Loucy (cell line): ENCODE measurements at regions not wholly inside any gene's neighbourhood (a gene's known extent, or its start where the extent isn't known, plus 50 kb on each side); places are given as distances from the start of the nearest gene placed in this dataset.

Experiments
- H2AFZ ChIP-seq: fragments of 200-600 bp; sonication (generic); 2 replicates; pipeline ENCODE4 v1.6.0; 2016; ENCODE audit warnings: antibody characterized with exemption, mild to moderate bottlenecking, low read length, moderate library complexity
- H3F3A ChIP-seq: fragments of 200-600 bp; 2 replicates; pipeline ENCODE4 v1.6.0; 2016; ENCODE audit warnings: antibody characterized with exemption, low read depth, mild to moderate bottlenecking
- H3K27me3 ChIP-seq: fragments of 200-600 bp; sonication (generic); 2 replicates; pipeline ENCODE4 v1.6.1; 2014; ENCODE audit warnings: low read length, mild to moderate bottlenecking; ENCODE audit not compliant: insufficient read depth, poor library complexity, severe bottlenecking
- H3K36me3 ChIP-seq: fragments of 200-600 bp; sonication (generic); 2 replicates; pipeline ENCODE4 v1.6.1; 2016; ENCODE audit warnings: low read length; ENCODE audit not compliant: insufficient read depth
- H3K4me1 ChIP-seq: fragments of 200-600 bp; sonication (generic); 2 replicates; pipeline ENCODE4 v1.5.1; 2014; ENCODE audit warnings: low read length, mild to moderate bottlenecking; ENCODE audit not compliant: insufficient read depth, poor library complexity, severe bottlenecking
- H3K4me2 ChIP-seq: fragments of 200-600 bp; sonication (generic); 2 replicates; pipeline ENCODE4 v1.6.0; 2014; ENCODE audit warnings: antibody characterized with exemption, low read length, low read depth, mild to moderate bottlenecking; ENCODE audit not compliant: poor library complexity, severe bottlenecking
- H3K4me3 ChIP-seq: fragments of 200-600 bp; sonication (generic); 2 replicates; pipeline ENCODE4 v1.5.1; 2014; ENCODE audit warnings: low read length, mild to moderate bottlenecking, mixed read lengths; ENCODE audit not compliant: poor library complexity, severe bottlenecking
- H3K79me2 ChIP-seq: fragments of 200-600 bp; sonication (generic); 2 replicates; pipeline ENCODE4 v1.6.1; 2014; ENCODE audit warnings: low read length; ENCODE audit not compliant: insufficient read depth
- H3K9ac ChIP-seq: fragments of 200-600 bp; sonication (generic); 2 replicates; pipeline ENCODE4 v1.6.0; 2014; ENCODE audit warnings: mild to moderate bottlenecking, low read depth, low read length, moderate library complexity; ENCODE audit not compliant: poor library complexity, severe bottlenecking
- H3K9me2 ChIP-seq: fragments of 200-600 bp; sonication (generic); replicated peaks from 2 replicates; pipeline ENCODE4 v1.6.1; 2016; ENCODE audit warnings: low read depth, low read length, mixed read lengths
- H3K9me3 ChIP-seq: fragments of 200-600 bp; sonication (generic); 2 replicates; pipeline ENCODE4 v1.6.1; 2014; ENCODE audit warnings: mild to moderate bottlenecking, antibody characterized with exemption, low read length, low read depth; ENCODE audit not compliant: insufficient read depth
- H4K20me1 ChIP-seq: fragments of 200-600 bp; sonication (generic); 2 replicates; pipeline ENCODE4 v1.6.0; 2014; ENCODE audit warnings: antibody characterized with exemption, low read length, mild to moderate bottlenecking; ENCODE audit not compliant: insufficient read depth, poor library complexity, severe bottlenecking
- CTCF ChIP-seq: fragments of 200-600 bp; sonication (generic); conservative IDR thresholded peaks from 2 replicates; pipeline ENCODE4 v1.5.1; 2014; ENCODE audit warnings: mild to moderate bottlenecking, antibody characterized with exemption, low read length
- EZH2phosphoT487 ChIP-seq: fragments of 200-600 bp; IDR thresholded peaks from 2 replicates; pipeline ENCODE4 v1.6.1; 2018; ENCODE audit warnings: antibody characterized with exemption, mild to moderate bottlenecking, moderate library complexity, borderline replicate concordance

- Histone ChIP-seq H3K9ac (no peak overlapping the region), H3K27me3 (no peaks in the 10 kb centered on the region), H2AFZ (no peak overlapping the region), H3K36me3 (no peaks in the 10 kb centered on the region), H3K9me2 (no peaks in the 10 kb centered on the region), H3K4me1 (no peaks in the 10 kb centered on the region), H3K4me2 (no peak overlapping the region), H3K79me2 (no peaks in the 10 kb centered on the region), H3K9me3 (no peaks in the 10 kb centered on the region), H3F3A (no peaks in the 10 kb centered on the region), H4K20me1 (no peaks in the 10 kb centered on the region), H3K4me3 (no peak overlapping the region)
- TF ChIP-seq EZH2phosphoT487 (no peak), CTCF (no peak)
Observed at GRCh38 chr13:53368948-53369347, 340.3 kb downstream of the OLFM4 start.

GRCh38 chr13:53379485-53379884 is 350.9 kb downstream of the OLFM4 start:
- no peaks in the 10 kb centered on the region for H3K9me2 ChIP-seq
- H3K4me3 ChIP-seq: no peak overlapping the region
- no peaks in the 10 kb centered on the region for H4K20me1 ChIP-seq
- H3F3A ChIP-seq: no peaks in the 10 kb centered on the region
- no peaks in the 10 kb centered on the region for H3K36me3 ChIP-seq
- no peak overlapping the region for H2AFZ ChIP-seq
- H3K79me2 ChIP-seq: no peaks in the 10 kb centered on the region
- no peaks in the 10 kb centered on the region for H3K4me1 ChIP-seq
- H3K9me3 ChIP-seq: no peaks in the 10 kb centered on the region
- TF ChIP-seq CTCF: no peak
- TF ChIP-seq EZH2phosphoT487: no peak
- H3K27me3 ChIP-seq: no peaks in the 10 kb centered on the region
- no peak overlapping the region for H3K4me2 ChIP-seq
- H3K9ac ChIP-seq: no peak overlapping the region

- Histone ChIP-seq H2AFZ (no peak overlapping the region), H3K79me2 (no peaks in the 10 kb centered on the region), H3K4me3 (no peak overlapping the region), H3K9me3 (no peaks in the 10 kb centered on the region), H3K27me3 (no peaks in the 10 kb centered on the region), H4K20me1 (no peaks in the 10 kb centered on the region), H3K9ac (no peak overlapping the region), H3K4me1 (no peaks in the 10 kb centered on the region), H3K36me3 (no peaks in the 10 kb centered on the region), H3K4me2 (no peak overlapping the region), H3K9me2 (no peaks in the 10 kb centered on the region), H3F3A (no peaks in the 10 kb centered on the region)
- TF ChIP-seq EZH2phosphoT487: no peak
- TF ChIP-seq CTCF: no peak
Observed at GRCh38 chr13:53382008-53382407, 353.4 kb downstream of the OLFM4 start.
